Fibroblast of skin of scalp (primary cell): ENCODE measurements at regions not wholly inside any gene's neighbourhood (a gene's known extent, or its start where the extent isn't known, plus 50 kb on each side); places are given as distances from the start of the nearest gene placed in this dataset.

Experiments
- DNase-seq: peaks from one replicate; pipeline ENCODE4 v3.0.0-alpha.2; 2013

- DNase-seq: no peak
Observed at GRCh38 chr5:20266066-20266465, 278.1 kb upstream of the CDH18 start.

- DNase-seq: no peak
Observed at GRCh38 chr5:20262896-20263295, 274.9 kb upstream of the CDH18 start.

GRCh38 chr5:20254748-20255147 lies 266.7 kb upstream of the CDH18 start:
- DNase-seq: no peak

DNA sequence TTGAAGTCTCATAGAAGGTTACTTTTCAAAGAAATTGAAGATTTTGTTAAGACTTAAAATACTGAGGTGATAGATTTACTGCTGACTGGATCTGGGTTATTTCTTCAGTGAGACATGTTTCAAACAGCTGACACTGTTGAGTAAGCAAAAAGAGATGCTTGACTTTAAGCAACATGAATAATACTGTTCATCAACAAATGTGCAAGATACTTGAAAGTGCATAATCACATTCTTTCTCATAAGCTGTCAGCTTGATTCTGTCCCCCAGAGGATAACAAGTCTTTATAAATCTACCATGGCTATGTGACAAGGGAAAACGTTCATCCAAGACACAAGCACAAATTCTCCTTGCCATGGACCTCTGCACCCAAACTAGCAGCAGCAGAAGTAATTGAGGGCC lies 260.1 kb upstream of the CDH18 start:
- no peak for DNase-seq

DNA sequence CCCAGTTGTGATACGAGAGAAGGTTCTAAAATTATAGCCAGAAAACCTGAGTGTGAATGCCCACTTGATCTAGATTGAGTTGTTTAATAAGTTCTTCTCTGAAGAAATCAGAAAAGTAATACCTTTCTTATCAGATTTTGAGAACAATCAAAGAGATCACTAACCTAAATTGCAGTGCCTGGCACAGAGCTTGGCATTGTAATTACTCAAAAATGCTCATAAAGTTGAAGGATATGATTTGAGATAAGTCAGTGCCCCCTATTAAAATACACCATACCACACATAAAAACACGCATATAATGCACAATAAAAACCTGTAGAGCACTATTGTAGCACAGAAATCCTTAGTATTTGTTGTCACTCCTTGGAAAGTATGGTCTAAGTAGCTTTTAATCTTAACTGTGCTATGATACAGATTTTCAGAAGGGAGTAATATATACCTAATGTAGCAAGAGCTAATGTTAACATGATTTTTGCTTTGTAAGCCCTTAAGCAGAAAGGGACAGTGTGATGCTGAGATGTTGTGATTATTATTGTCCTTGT lies 257.5 kb upstream of the CDH18 start:
- DNase-seq: no peak

DNA sequence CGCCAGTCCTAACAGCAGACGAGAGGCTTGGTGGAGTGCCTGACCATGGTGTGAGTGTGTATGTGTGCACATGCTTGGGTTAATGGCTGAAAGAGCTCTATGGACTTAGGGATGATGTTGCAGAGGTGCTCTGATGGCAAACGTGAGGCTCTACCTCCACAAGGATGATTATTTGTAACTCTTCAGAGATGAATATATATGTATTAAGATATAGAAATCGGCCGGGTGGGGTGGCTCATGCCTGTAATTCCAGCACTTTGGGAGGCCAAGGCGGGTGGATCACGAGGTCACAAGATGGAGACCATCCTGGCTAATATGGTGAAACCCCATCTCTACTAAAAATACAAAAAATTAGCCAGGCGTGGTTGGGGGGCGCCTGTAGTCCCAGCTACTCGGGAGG lies 253.4 kb upstream of the CDH18 start:
- no peak for DNase-seq

- no peak for DNase-seq
Observed at GRCh38 chr5:20231040-20231439, 243.0 kb upstream of the CDH18 start.

DNA sequence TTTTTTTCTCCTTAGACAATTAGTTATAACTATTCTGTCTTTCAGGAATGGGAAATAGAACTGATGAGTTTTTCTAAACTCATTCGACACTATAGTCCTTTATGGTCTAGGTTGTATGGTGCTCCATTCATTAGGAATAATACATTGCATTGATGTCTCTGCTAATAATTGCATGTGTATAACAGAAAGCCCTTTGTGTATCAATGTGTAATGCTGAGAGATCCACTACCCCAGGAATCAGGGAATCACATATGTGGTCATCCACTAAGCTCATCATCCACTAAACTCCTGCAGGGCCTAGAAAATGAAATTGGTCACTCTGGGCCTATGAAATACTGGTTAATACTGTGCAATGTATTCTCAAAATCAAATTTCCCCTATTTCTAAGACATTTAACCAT lies 242.0 kb upstream of the CDH18 start:
- DNase-seq: no peak

- DNase-seq: no peak
Observed at GRCh38 chr5:20229303-20230005, 241.5 kb upstream of the CDH18 start.

- DNase-seq: no peak
Observed at GRCh38 chr5:20224966-20225365, 237.0 kb upstream of the CDH18 start.

- DNase-seq: no peak
Observed at GRCh38 chr5:20224046-20224445, 236.0 kb upstream of the CDH18 start.

DNA sequence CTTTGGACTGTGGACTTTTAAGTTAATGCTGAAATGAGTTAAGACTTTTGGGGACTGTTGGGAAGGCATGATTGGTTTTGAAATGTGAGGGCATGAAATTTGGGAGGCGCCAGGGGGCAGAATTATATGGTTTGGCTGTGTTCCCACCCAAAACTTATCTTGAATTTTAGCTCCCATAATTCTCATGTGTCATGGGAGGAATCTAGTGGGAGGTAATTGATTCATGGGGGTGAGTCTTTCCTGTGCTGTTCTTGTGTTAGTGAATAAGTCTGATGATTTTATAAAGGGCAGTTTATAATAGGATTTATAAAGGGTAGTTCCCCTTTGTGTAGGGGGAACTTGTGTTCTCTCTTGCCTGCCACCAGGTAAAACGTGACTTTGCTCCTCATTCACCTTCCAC lies 235.5 kb upstream of the CDH18 start:
- DNase-seq: no peak

- no peak for DNase-seq
Observed at GRCh38 chr5:20215257-20215656, 227.3 kb upstream of the CDH18 start.

- no peak for DNase-seq
Observed at GRCh38 chr5:20213803-20214202, 225.8 kb upstream of the CDH18 start.

- no peak for DNase-seq
Observed at GRCh38 chr5:20212701-20213100, 224.7 kb upstream of the CDH18 start.

DNA sequence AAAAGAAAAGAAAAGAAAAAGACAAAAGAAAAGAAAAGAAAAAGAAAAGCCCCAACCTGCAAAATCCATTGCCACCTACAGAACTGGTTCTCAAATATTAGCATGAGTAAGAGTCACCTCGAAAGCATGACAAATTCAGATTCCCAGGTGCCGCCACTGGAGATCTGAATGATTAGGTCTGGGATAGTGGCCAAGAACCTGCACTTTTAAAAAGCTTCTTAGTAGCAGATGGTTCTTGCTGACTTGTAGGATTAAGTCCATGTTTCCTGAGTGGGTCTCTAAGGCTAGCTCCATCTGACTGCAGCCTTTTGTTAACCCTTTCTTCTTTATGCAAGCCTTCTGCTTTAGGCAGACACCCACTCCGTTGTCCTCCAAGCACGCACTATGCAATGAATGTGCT lies 178.5 kb upstream of the CDH18 start:
- no peak for DNase-seq

- DNase-seq: no peak
Observed at GRCh38 chr5:20158006-20158405, 170.0 kb upstream of the CDH18 start.

DNA sequence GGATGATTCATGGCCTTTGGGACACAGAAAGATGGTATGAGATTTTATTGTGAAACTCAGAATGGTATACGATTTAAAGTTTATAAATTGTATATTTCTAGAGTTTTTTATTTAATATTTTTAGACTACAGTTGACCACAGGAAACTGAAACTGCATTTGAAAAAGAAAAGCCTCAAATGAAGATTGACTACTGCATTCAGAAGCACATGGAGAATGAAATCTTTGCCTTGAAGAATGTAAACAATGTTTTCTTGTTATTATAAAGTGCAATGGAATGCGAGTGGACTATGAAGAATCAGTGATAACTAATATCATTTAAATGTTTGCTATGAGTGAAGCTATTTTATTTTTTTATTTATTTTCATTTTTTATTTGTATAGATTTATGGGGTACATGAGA lies 169.1 kb upstream of the CDH18 start:
- DNase-seq: peak; percentile 39

- no peak for DNase-seq
Observed at GRCh38 chr5:20145240-20145639, 157.2 kb upstream of the CDH18 start.

GRCh38 chr5:20129501-20129900 lies 141.5 kb upstream of the CDH18 start:
- DNase-seq: no peak

- DNase-seq: no peak
Observed at GRCh38 chr5:20128343-20128742, 140.3 kb upstream of the CDH18 start.

DNA sequence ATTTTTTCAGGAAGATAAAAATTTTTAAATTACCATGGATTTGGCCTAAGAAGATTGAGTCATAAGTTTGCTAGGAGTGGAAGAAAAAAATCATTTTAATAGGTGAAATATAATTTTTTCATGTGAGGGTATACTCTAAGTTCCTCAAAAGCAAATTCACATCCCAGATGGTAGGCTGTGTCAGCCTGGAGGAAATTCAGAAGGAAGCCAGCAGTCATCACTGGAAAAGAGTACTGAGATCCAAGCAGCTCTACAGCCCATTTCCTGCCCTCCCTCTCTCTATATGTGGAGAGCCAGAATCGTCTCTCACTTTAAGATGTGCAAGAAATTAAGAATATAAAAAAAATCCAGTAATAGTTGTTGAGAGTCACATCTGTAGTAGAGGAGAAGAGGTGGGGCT lies 126.5 kb upstream of the CDH18 start:
- no peak for DNase-seq

- no peak for DNase-seq
Observed at GRCh38 chr5:20113931-20114330, 125.9 kb upstream of the CDH18 start.

DNA sequence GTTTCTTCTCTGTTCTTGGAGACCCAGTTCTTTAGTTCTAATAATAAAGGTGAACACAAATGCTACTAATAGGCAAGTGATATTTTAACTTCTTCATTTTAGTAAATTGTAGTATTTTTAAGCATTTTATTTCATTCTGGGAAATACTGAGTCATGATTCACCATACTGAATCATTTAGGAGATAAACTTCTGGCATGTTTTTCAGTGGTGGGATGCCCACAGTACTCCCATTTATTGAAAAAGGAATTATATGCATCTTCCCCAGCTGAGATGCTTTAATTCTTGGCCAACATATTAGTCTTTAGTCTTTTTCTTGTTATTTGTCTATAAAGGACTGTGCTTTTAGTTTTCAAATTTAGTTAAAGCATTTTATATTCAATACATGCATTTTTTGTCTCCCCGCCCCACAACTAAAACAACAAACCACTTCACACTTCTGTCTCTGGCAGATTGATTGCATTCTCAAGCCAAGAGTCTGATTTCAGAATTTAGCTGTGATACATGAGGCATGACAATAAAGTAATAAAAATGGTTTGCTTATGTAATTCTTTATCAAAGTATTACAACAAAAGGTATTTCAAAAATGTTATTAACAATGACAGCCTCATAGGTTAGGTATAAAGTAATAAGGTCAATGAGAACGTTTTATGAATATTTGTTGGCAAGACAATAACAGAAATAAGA lies 125.2 kb upstream of the CDH18 start:
- DNase-seq: peak; percentile 40
